ENCODE measurements at regions not wholly inside any gene's neighbourhood (a gene's known extent, or its start where the extent isn't known, plus 50 kb on each side); places are given as distances from the start of the nearest gene placed in this dataset.
A peak's percentile ranks its signal among the peaks of the same experiment; 100 is the strongest.
"Not testable (repeated sequence)": the region's sequence is repeated elsewhere in the genome, so short reads cannot be mapped to it uniquely, and the experiment has no call there.

DNA sequence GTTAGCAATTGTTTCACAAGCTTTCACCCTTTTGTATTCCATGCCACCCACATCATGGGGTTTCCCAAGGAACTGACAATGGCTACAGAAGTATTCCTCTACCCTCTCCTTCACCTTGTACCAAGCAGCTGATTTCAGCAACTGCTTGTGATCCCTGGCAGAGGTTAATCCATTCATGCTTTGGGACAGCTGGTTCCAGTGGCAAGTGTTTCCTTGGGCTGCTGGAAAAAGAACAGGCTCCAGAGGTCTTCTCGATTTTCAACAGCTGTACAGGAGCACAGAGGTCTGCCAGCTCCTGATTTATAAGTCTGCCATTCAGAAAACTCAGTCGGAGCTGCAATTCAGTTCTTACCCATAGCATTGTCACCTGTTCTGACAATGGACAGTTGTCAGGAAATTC lies 239.2 kb upstream of the CWC22 start:
- no peak for ATAC-seq
- no peaks in the 10 kb centered on the region for H3K36me3 ChIP-seq
- no peaks in the 10 kb centered on the region for H3K27me3 ChIP-seq (ENCODE audit: low read depth)
- intact Hi-C loops (cut with DNase I): no loop called here
- no peak overlapping the region for H3K27ac ChIP-seq
- H3K4me3 ChIP-seq: no peak overlapping the region
- TF ChIP-seq CTCF (IDR thresholded peaks at IDR 0.05): no peak
- H3K4me1 ChIP-seq: no peaks in the 10 kb centered on the region
- DNase-seq: no peak
- no peaks in the 10 kb centered on the region for H3K9me3 ChIP-seq

DNA sequence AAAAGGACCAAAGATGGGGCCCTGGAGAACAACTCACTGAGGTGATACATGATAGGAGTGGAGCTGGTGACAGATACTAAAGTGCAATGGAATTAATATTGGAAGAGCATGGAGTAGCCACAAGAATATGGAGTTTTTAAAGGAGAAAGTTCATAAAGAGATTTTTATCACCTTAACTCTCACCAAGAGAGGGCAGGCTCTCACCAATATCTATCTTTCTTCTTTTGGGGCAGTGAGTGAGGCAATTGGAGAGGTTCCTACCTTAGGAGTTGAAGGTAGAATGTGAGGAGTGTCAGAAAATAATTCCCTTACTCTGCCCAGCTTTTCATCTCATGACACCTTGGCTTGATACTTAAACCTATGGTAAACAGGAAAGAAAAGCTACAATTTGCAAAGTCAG lies 233.7 kb upstream of the CWC22 start:
- Histone ChIP-seq H3K27me3 (ENCODE audit: low read depth) (no peaks in the 10 kb centered on the region), H3K4me3 (no peak overlapping the region), H3K9me3 (no peaks in the 10 kb centered on the region), H3K4me1 (no peaks in the 10 kb centered on the region), H3K36me3 (no peaks in the 10 kb centered on the region), H3K27ac (no peak overlapping the region)
- ATAC-seq (no peak), DNase-seq (no peak)
- intact Hi-C loops (cut with DNase I): no loop called here
- TF ChIP-seq CTCF (IDR thresholded peaks at IDR 0.05): no peak

DNA sequence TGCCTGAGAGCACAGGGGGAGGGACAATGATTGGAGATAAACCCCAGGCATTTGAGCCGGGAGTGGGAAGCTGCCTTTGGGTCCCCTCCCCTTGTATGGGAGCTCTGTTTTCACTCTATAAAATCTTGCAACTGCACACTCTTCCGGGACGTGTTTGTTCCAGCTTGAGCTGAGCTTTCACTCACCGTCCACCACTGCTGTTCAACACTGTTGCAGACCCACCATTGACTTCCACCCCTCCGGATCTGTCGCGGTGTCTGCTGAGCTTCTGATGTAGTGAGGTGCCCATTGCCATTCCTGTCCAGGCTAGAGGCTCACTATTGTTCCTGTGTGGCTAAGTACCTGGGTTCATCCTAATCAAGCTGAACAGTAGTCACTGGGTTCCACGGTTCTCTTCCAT lies 231.6 kb upstream of the CWC22 start:
- DNase-seq: no peak
- H3K36me3 ChIP-seq: no peaks in the 10 kb centered on the region
- no peak overlapping the region for H3K4me3 ChIP-seq
- no peak for ATAC-seq
- H3K4me1 ChIP-seq: no peaks in the 10 kb centered on the region
- no peaks in the 10 kb centered on the region for H3K9me3 ChIP-seq
- no peaks in the 10 kb centered on the region for H3K27me3 ChIP-seq (ENCODE audit: low read depth)
- TF ChIP-seq CTCF (IDR thresholded peaks at IDR 0.05): no peak
- intact Hi-C loops (cut with DNase I): no loop called here
- no peak overlapping the region for H3K27ac ChIP-seq

- H3K4me3 ChIP-seq; H3K27ac ChIP-seq; H3K27me3 ChIP-seq (ENCODE audit: low read depth); H3K36me3 ChIP-seq; ATAC-seq; intact Hi-C loops (cut with DNase I); DNase-seq; H3K4me1 ChIP-seq; H3K9me3 ChIP-seq: not testable (repeated sequence)
Observed at GRCh38 chr2:180236061-180236460, 229.0 kb upstream of the CWC22 start.

GRCh38 chr2:180235506-180235905 lies 228.4 kb upstream of the CWC22 start:
- H3K9me3 ChIP-seq; ATAC-seq; H3K27ac ChIP-seq; DNase-seq; H3K4me3 ChIP-seq; H3K4me1 ChIP-seq; H3K27me3 ChIP-seq (ENCODE audit: low read depth); H3K36me3 ChIP-seq; intact Hi-C loops (cut with DNase I): not testable (repeated sequence)

DNA sequence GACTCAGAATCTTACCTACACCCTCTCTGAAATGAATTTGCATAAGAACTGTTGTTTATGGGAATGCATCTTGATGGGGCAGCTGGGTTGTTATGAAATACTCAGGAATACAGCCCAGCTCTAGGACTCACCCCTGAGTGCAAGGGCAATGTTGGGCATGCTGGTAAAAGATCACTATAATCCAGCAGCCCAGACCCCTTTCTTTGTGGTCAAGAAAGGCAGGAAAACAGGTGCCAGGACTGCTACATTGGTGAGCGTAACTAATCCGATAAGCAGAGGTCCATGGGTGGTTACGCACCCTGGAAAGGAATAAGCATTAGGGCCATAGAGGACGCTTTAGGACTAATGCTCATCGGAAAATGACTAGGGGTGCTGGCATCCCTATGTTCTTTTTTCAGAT lies 227.9 kb upstream of the CWC22 start:
- H3K4me1 ChIP-seq; H3K9me3 ChIP-seq; ATAC-seq; H3K36me3 ChIP-seq; H3K27ac ChIP-seq; H3K27me3 ChIP-seq (ENCODE audit: low read depth); DNase-seq; intact Hi-C loops (cut with DNase I); H3K4me3 ChIP-seq: not testable (repeated sequence)

DNA sequence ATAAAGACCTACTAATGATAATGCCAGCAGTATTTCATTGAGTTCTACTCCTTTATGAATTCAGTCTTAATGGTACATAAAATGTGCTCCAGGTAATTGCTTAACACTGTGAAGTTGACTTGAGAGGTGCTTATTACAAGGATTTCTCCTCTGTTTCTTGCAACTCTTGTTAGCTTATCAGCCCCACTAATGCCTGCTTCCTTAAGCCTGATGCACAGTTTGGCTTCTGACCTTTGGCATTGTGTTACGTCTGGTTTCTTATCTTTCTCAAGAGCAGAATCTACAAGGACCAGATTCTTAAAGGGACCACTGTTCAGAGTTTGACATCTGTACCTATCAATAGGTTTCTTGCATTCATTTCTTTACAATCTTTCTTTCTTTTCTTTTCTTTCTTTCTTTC lies 223.9 kb upstream of the CWC22 start:
- Histone ChIP-seq H3K4me3 (no peak overlapping the region), H3K36me3 (no peaks in the 10 kb centered on the region), H3K27ac (no peak overlapping the region), H3K4me1 (no peaks in the 10 kb centered on the region), H3K9me3 (no peaks in the 10 kb centered on the region), H3K27me3 (ENCODE audit: low read depth) (no peaks in the 10 kb centered on the region)
- peak in 1 of 2 donors; percentile 28 for ATAC-seq
- no peak for TF ChIP-seq CTCF (IDR thresholded peaks at IDR 0.05)
- intact Hi-C loops (cut with DNase I): no loop called here
- DNase-seq: no peak
